Thoracic aorta (tissue), 2 donors: ENCODE measurements at regions not wholly inside any gene's neighbourhood (a gene's known extent, or its start where the extent isn't known, plus 50 kb on each side); places are given as distances from the start of the nearest gene placed in this dataset.

Source experiments
- ATAC-seq: fragments of 150-250 bp; one replicate; pipeline ENCODE4 v1.8.0; 2017; ENCODE audit warnings: low read depth; ENCODE audit not compliant: insufficient number of reproducible peaks, low FRiP score
- DNase-seq: peaks from one replicate; pipeline ENCODE4 v3.0.0-alpha.2; 2020; ENCODE audit warnings: low spot score
- H3K27ac ChIP-seq, 2 donors: fragments of 200-600 bp; sonication (generic); 1 replicate in 1 of 2; 2 replicates in 1 of 2; pipeline ENCODE4 v1.5.1; 2016; ENCODE audit warnings: mild to moderate bottlenecking in 2 of 2, moderate library complexity in 2 of 2
- H3K27me3 ChIP-seq: fragments of 200-600 bp; sonication (generic); replicated peaks from 2 replicates; pipeline ENCODE4 v1.6.0; 2016; ENCODE audit warnings: mild to moderate bottlenecking; ENCODE audit not compliant: insufficient read depth
- H3K36me3 ChIP-seq: fragments of 200-600 bp; sonication (generic); one replicate; pipeline ENCODE4 v1.5.1; 2016
- H3K4me1 ChIP-seq, 2 donors: fragments of 200-600 bp; sonication (generic); 1 replicate in 1 of 2; 2 replicates in 1 of 2; pipeline versions ENCODE4 v1.5.1 to v1.6.0; 2016; ENCODE audit warnings: low read depth in 2 of 2, mild to moderate bottlenecking in 1 of 2; ENCODE audit not compliant: control insufficient read depth in 1 of 2
- H3K4me3 ChIP-seq: fragments of 200-600 bp; sonication (generic); 2 replicates; pipeline ENCODE4 v1.5.1; 2016; ENCODE audit warnings: mild to moderate bottlenecking
- H3K9me3 ChIP-seq: fragments of 200-600 bp; sonication (generic); 2 replicates; pipeline ENCODE4 v1.5.1; 2016
- TF ChIP-seq, protein P1 (sequence below): fragments of 200-600 bp; sonication (generic); IDR thresholded peaks from one replicate; pipeline ENCODE4 v1.5.1; 2019; ENCODE audit warnings: antibody characterized with exemption

DNA sequence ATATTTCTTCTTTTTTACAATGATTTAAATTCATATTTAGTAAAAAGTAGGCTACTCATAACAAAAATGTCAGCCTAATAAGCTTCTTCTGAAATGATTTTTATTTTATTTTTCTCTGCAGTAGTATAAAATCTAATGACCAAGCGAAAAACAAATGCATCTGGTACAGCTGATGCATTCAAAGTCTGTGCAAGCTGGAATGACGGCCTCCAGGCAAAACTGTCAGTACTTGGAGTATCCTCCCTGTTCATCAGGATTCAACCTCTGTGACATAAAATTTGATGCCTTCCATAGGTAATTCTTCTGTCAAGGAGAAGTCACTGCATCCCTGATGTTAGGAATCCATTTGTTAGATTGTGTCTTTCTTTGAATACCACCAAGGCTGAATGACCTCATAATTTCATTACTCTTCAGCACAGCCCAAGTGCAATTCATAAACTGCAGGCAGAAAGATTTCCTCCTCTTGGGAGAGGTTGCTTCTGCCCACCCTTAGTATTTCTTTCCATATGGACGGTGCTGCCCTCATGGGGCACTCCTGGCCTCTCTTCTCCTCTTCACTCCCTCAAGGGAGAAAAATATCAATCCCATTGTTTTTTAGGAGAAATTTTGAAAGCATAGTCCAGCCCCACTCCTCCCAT is 146.4 kb upstream of the STXBP5 start:
- H3K9me3 ChIP-seq: no peaks in the 10 kb centered on the region
- no peak for ATAC-seq
- TF ChIP-seq, protein P1, sequence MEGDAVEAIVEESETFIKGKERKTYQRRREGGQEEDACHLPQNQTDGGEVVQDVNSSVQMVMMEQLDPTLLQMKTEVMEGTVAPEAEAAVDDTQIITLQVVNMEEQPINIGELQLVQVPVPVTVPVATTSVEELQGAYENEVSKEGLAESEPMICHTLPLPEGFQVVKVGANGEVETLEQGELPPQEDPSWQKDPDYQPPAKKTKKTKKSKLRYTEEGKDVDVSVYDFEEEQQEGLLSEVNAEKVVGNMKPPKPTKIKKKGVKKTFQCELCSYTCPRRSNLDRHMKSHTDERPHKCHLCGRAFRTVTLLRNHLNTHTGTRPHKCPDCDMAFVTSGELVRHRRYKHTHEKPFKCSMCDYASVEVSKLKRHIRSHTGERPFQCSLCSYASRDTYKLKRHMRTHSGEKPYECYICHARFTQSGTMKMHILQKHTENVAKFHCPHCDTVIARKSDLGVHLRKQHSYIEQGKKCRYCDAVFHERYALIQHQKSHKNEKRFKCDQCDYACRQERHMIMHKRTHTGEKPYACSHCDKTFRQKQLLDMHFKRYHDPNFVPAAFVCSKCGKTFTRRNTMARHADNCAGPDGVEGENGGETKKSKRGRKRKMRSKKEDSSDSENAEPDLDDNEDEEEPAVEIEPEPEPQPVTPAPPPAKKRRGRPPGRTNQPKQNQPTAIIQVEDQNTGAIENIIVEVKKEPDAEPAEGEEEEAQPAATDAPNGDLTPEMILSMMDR: no peak

DNA sequence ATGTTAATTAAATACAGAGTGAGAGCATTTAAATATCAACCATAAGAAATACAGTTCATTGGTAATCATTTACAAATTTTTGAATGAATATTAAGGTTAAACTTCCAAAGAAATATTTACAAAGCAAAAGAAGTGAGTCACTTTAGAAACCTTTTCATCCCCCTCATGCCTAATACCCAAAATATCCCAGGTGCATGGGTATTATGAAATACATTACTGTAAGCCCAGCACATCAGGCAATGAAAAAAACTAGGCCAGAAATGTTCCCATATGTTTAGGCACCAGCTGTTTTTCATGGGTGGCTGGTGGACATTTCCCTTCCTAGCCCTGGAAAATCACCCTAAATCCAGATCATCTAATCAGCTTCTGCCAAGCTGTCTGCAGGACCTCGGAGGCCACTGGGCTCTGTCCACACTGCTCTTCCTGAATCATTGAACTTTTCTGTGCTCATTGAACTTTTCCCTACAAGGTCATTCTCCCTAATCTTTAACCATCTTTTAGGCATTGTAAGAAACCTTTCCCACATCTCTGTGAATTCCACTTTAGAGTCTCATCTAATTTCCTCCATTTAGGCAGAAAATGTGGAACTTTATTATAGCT is 145.3 kb upstream of the STXBP5 start:
- ATAC-seq: no peak
- no peak for DNase-seq
- TF ChIP-seq, protein P1: no peak

More for the DNA sequence above, 146.4 kb upstream of the STXBP5 start:
- DNase-seq: no peak
- no peak overlapping the region for H3K27ac ChIP-seq
- no peaks in the 10 kb centered on the region for H3K4me1 ChIP-seq
- no peaks in the 10 kb centered on the region for H3K36me3 ChIP-seq
- H3K27me3 ChIP-seq: no peaks in the 10 kb centered on the region
- no peak overlapping the region for H3K4me3 ChIP-seq

DNA sequence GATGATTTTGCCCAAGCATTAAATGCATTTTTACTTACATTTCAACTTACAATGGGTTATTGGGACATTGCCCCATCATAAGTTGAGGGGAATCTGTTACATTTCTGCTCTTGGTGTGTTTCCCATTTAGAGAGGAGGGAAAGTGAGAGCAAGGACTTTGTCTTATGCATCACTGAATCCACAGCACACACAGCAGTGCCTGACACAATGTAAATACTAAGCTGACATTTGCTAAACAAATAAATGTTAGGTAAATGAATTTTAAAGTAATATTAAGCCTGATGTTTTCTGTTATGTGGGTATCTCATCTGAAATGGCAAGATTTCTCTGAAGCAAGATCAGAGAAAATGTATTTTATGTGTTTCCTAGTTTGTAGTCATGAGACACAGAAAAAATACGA is 143.6 kb upstream of the STXBP5 start:
- no peak for ATAC-seq
- Histone ChIP-seq H3K9me3 (no peaks in the 10 kb centered on the region), H3K4me3 (no peak overlapping the region), H3K27me3 (no peaks in the 10 kb centered on the region), H3K27ac (no peak overlapping the region), H3K4me1 (no peaks in the 10 kb centered on the region), H3K36me3 (no peaks in the 10 kb centered on the region)
- no peak for DNase-seq
- TF ChIP-seq, protein P1: no peak

More for the DNA sequence above, 145.3 kb upstream of the STXBP5 start:
- no peaks in the 10 kb centered on the region for H3K9me3 ChIP-seq
- no peaks in the 10 kb centered on the region for H3K27me3 ChIP-seq
- H3K4me3 ChIP-seq: no peak overlapping the region
- no peak overlapping the region for H3K27ac ChIP-seq
- H3K4me1 ChIP-seq: no peaks in the 10 kb centered on the region
- no peaks in the 10 kb centered on the region for H3K36me3 ChIP-seq

DNA sequence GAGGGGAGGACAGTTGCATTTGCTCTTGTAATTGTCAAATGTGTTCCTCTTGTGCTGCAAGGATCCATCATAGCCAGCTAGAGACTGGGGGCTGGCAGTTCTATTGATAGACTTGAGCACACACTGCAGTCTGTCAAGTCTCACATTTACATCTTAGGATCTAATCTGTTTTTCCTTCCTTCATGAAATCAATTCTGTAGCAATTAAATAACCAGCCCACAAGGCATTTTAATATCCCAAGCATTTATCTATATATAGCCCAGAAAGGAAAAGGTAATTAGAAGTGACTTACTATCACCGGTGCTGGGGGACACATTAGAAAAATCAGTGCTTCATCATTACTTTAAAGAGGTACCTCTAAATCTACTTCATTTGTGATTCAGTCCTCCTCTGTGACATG is 143.0 kb upstream of the STXBP5 start:
- H3K36me3 ChIP-seq: no peaks in the 10 kb centered on the region
- H3K9me3 ChIP-seq: no peaks in the 10 kb centered on the region
- H3K27me3 ChIP-seq: no peaks in the 10 kb centered on the region
- DNase-seq: no peak
- no peak overlapping the region for H3K4me3 ChIP-seq
- TF ChIP-seq, protein P1: no peak
- H3K27ac ChIP-seq: no peak overlapping the region
- no peaks in the 10 kb centered on the region for H3K4me1 ChIP-seq
- no peak for ATAC-seq

DNA sequence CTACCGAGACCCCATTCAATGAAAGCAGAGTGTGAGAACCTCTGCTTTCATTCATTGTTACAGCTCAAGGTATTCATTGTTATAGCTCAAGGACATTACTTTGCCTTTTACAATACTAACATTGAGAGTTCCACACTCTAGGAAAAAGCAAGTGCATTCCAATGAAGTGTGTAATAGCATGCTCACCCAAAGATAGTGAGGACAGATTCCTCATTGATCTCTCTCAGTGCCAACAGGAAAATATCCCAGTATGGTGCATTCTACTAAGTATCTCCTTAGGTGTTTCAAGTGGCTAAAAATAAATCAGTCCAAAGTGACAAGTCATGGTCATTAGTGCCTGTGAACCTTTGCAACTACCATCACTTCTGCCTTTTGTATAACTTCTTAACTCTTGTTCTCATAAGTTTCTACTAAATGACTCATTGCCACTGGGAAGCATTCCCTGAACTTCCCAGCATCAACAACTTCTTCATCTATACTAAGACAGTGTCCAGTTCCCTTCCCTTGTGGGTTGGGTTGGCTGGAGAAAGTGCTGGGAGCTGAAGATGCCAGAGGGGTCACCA is 140.7 kb upstream of the STXBP5 start:
- ATAC-seq (no peak), DNase-seq (no peak)
- no peak overlapping the region for H3K27ac ChIP-seq
- no peaks in the 10 kb centered on the region for H3K36me3 ChIP-seq
- H3K27me3 ChIP-seq: no peaks in the 10 kb centered on the region
- H3K4me1 ChIP-seq: no peaks in the 10 kb centered on the region
- H3K9me3 ChIP-seq: no peaks in the 10 kb centered on the region
- TF ChIP-seq, protein P1: no peak
- H3K4me3 ChIP-seq: no peak overlapping the region
